ENCODE measurements at regions not wholly inside any gene's neighbourhood (a gene's known extent, or its start where the extent isn't known, plus 50 kb on each side); places are given as distances from the start of the nearest gene placed in this dataset.

- peaks cover 2 to 4% of the 10 kb centered on the region in 2 donors for H3K9me3 Mint-ChIP-seq
- WGBS (ENCODE audit: insufficient coverage), result 75% methylated on average over 3 of the region's 5 CpGs
- no peaks in the 10 kb centered on the region for H3K36me3 Mint-ChIP-seq
- H3K27me3 ChIP-seq (ENCODE audit: control insufficient read depth, insufficient read depth, low read length), result no peaks in the 10 kb centered on the region
- H3K36me3 ChIP-seq (ENCODE audit: control insufficient read depth, insufficient read depth, low read length), result no peaks in the 10 kb centered on the region
- no peak overlapping the region for H3K27ac Mint-ChIP-seq
- no peak overlapping the region for H3K4me3 Mint-ChIP-seq
- H3K4me1 Mint-ChIP-seq, result no peaks in the 10 kb centered on the region
- intact Hi-C loops (cut with micrococcal nuclease), result no loop called here
- DNase-seq, result no peak
- no peak for TF ChIP-seq CTCF (IDR thresholded peaks at IDR 0.05)
- no peaks in the 10 kb centered on the region for H3K27me3 Mint-ChIP-seq (ENCODE audit: low read depth in 2 of 2)
- no peaks in the 10 kb centered on the region for H3K4me1 ChIP-seq (ENCODE audit: control insufficient read depth, insufficient read depth, low read length)
- ATAC-seq, result no peak
- H3K4me3 ChIP-seq (ENCODE audit: low read length), result no peak overlapping the region
- no peak overlapping the region for H3K27ac ChIP-seq (ENCODE audit: low read length)
- H3K9me3 ChIP-seq (ENCODE audit: control insufficient read depth, insufficient read depth, low read length), result no peaks in the 10 kb centered on the region
These were observed 633.7 kb upstream of the HTR2C start for GRCh38 chrX:113950081-113950678.

DNA sequence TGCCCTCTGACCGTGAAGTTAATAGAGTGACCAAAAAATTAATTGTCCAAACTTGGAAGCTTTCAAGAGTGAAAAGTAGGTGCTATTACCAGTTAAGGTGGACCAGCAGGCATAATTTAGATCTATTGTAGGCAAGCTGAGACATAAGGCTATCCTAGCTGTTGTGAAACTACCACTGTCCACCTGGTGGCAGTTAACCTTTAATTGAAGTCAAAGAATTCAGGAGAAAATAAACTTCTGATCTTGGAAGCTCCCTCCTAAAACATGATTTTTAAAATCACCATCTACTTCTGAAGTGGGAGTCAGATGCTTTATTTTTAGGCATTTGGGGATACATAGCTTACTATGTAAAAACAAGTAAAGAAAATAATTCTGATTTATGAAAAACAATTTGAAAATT is 636.3 kb upstream of the HTR2C start:
- no peak for TF ChIP-seq CTCF (IDR thresholded peaks at IDR 0.05)
- DNase-seq, result no peak
- Mint-ChIP-seq H3K36me3 (no peaks in the 10 kb centered on the region), H3K4me3 (no peak overlapping the region), H3K27ac (no peak overlapping the region), H3K27me3 (ENCODE audit: low read depth in 2 of 2) (no peaks in the 10 kb centered on the region), H3K4me1 (no peaks in the 10 kb centered on the region), H3K9me3 (peaks cover 2 to 8% of the 10 kb centered on the region in 2 donors)
- intact Hi-C loops (cut with micrococcal nuclease), result no loop called here
- WGBS (ENCODE audit: insufficient coverage), result no CpG with 5 or more reads among the region's 1 CpG
- ATAC-seq, result no peak
- H3K4me1 ChIP-seq (ENCODE audit: control insufficient read depth, insufficient read depth, low read length), result no peaks in the 10 kb centered on the region
- no peak overlapping the region for H3K4me3 ChIP-seq (ENCODE audit: low read length)
- no peaks in the 10 kb centered on the region for H3K36me3 ChIP-seq (ENCODE audit: control insufficient read depth, insufficient read depth, low read length)
- no peaks in the 10 kb centered on the region for H3K27me3 ChIP-seq (ENCODE audit: control insufficient read depth, insufficient read depth, low read length)
- no peak overlapping the region for H3K27ac ChIP-seq (ENCODE audit: low read length)
- H3K9me3 ChIP-seq (ENCODE audit: control insufficient read depth, insufficient read depth, low read length), result no peaks in the 10 kb centered on the region

DNA sequence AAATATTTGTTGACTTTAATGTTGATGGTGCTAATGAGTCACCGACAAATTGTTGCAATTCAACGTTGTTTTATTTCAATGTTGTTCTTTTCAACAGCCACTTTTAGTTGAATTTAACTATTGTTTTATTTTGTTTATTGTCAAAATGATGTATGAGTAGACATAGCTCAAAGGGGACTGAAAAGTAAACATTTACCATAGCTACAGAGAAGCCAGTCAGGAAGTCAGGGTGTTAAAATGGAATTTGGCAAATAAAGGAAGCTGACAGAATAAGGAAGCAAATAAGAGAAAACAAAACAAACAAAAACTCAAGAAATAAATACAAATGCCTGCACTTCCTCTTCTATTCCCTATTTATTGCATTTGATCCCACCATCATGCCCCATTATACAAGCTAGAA is 648.4 kb upstream of the HTR2C start:
- H3K27ac Mint-ChIP-seq, result no peak overlapping the region
- WGBS (ENCODE audit: insufficient coverage), result no CpG with 5 or more reads among the region's 2 CpGs
- ATAC-seq, result no peak
- no peaks in the 10 kb centered on the region for H3K27me3 Mint-ChIP-seq (ENCODE audit: low read depth in 2 of 2)
- TF ChIP-seq CTCF (IDR thresholded peaks at IDR 0.05), result no peak
- H3K36me3 Mint-ChIP-seq, result no peaks in the 10 kb centered on the region
- H3K27me3 ChIP-seq (ENCODE audit: control insufficient read depth, insufficient read depth, low read length), result no peaks in the 10 kb centered on the region
- no peaks in the 10 kb centered on the region for H3K36me3 ChIP-seq (ENCODE audit: control insufficient read depth, insufficient read depth, low read length)
- H3K4me1 Mint-ChIP-seq, result no peaks in the 10 kb centered on the region
- no peak for DNase-seq
- H3K27ac ChIP-seq (ENCODE audit: low read length), result no peak overlapping the region
- H3K9me3 Mint-ChIP-seq, result peaks cover 0 to 16% of the 10 kb centered on the region in 2 donors
- H3K4me3 ChIP-seq (ENCODE audit: low read length), result no peak overlapping the region
- H3K9me3 ChIP-seq (ENCODE audit: control insufficient read depth, insufficient read depth, low read length), result no peaks in the 10 kb centered on the region
- intact Hi-C loops (cut with micrococcal nuclease), result no loop called here
- H3K4me3 Mint-ChIP-seq, result no peak overlapping the region
- no peaks in the 10 kb centered on the region for H3K4me1 ChIP-seq (ENCODE audit: control insufficient read depth, insufficient read depth, low read length)

GRCh38 chrX:113933931-113934330 is 650.0 kb upstream of the HTR2C start:
- H3K9me3 Mint-ChIP-seq, result peaks cover 0 to 12% of the 10 kb centered on the region in 2 donors
- TF ChIP-seq CTCF (IDR thresholded peaks at IDR 0.05), result no peak
- no peaks in the 10 kb centered on the region for H3K4me1 ChIP-seq (ENCODE audit: control insufficient read depth, insufficient read depth, low read length)
- no peak overlapping the region for H3K27ac ChIP-seq (ENCODE audit: low read length)
- no peak overlapping the region for H3K27ac Mint-ChIP-seq
- DNase-seq, result no peak
- no peak for ATAC-seq
- H3K9me3 ChIP-seq (ENCODE audit: control insufficient read depth, insufficient read depth, low read length), result peaks cover 3% of the 10 kb centered on the region
- H3K27me3 ChIP-seq (ENCODE audit: control insufficient read depth, insufficient read depth, low read length), result no peaks in the 10 kb centered on the region
- H3K36me3 Mint-ChIP-seq, result no peaks in the 10 kb centered on the region
- no peak overlapping the region for H3K4me3 Mint-ChIP-seq
- intact Hi-C loops (cut with micrococcal nuclease), result no loop called here
- H3K4me1 Mint-ChIP-seq, result no peaks in the 10 kb centered on the region
- no peaks in the 10 kb centered on the region for H3K36me3 ChIP-seq (ENCODE audit: control insufficient read depth, insufficient read depth, low read length)
- H3K27me3 Mint-ChIP-seq (ENCODE audit: low read depth in 2 of 2), result peaks cover 0 to 1% of the 10 kb centered on the region in 2 donors
- H3K4me3 ChIP-seq (ENCODE audit: low read length), result no peak overlapping the region

Measured in natural killer cell (primary cell).